GM12878 (cell line): ENCODE measurements at regions not wholly inside any gene's neighbourhood (a gene's known extent, or its start where the extent isn't known, plus 50 kb on each side); places are given as distances from the start of the nearest gene placed in this dataset.

Experiments used
- ATAC-seq: fragments of 200-7000 bp; cut with Tn5 transposase; 3 replicates; pipeline ENCODE4 v1.9.1; 2020; ENCODE audit warnings: mild to moderate bottlenecking, moderate library complexity
- BruUV-seq: library from RNA; stranded (reverse); fragments of 400-500 nt; replicated peaks from 2 replicates; lab custom pipeline; 2021; lab: Mats Ljungman, UMichigan
- CTCF ChIA-PET: fragments of 300-600 bp; sonication (Branson Sonifier 250); formaldehyde crosslinking; extraction: SDS; loops from one replicate; lab custom pipeline; 2021; ENCODE audit warnings: inconsistent platforms; lab: Yijun Ruan, JAX
- POLR2A ChIA-PET: fragments of 350-600 bp; formaldehyde crosslinking; extraction: SDS; loops from one replicate; lab custom pipeline; 2021; ENCODE audit warnings: inconsistent platforms; lab: Charles Lee
- RAD21 ChIA-PET: fragments of 300-600 bp; sonication (Branson Sonifier 250); formaldehyde crosslinking; loops from one replicate; lab custom pipeline; 2023; ENCODE audit warnings: antibody characterized with exemption; ENCODE audit not compliant: unreplicated experiment; lab: Charles Lee
- SMC1A ChIA-PET: fragments of 300-600 bp; sonication (Branson Sonifier 250); formaldehyde crosslinking; loops from one replicate; lab custom pipeline; 2023; ENCODE audit not compliant: unreplicated experiment, uncharacterized antibody; lab: Charles Lee
- DNase-seq: peaks from one replicate; pipeline ENCODE4 v3.0.0-alpha.2; 2011; ENCODE audit warnings: low read depth, low spot score
- FAIRE-seq: peaks from 3 replicates; lab custom pipeline; 2011; peaks lifted over from hg19 to GRCh38; lab: Jason Lieb, UNC
- H2AFZ ChIP-seq: 2 replicates; pipeline ENCODE4 v1.6.0; 2011; ENCODE audit warnings: low read depth, low read length, control low read depth; ENCODE audit not compliant: control insufficient read depth
- H3K27ac ChIP-seq: 2 replicates; pipeline ENCODE4 v1.5.1; 2011; ENCODE audit warnings: control low read depth; ENCODE audit not compliant: control insufficient read depth, insufficient read depth
- H3K27me3 ChIP-seq, 2 experiments: replicated peaks in 1 of 2; 2 replicates each; pipeline versions ENCODE4 v1.6.0 to v1.6.1; 2011; ENCODE audit warnings: low read length in 1 of 2; ENCODE audit not compliant: control insufficient read depth in 2 of 2, insufficient read depth in 2 of 2
- H3K36me3 ChIP-seq, 2 experiments: 2 replicates each; pipeline ENCODE4 v1.5.1; 2011; ENCODE audit warnings: low read length in 1 of 2; ENCODE audit not compliant: control insufficient read depth in 2 of 2, insufficient read depth in 2 of 2
- H3K4me1 ChIP-seq: 2 replicates; pipeline ENCODE4 v1.6.1; 2011; ENCODE audit warnings: mild to moderate bottlenecking, low read length, moderate library complexity, mixed read lengths; ENCODE audit not compliant: control insufficient read depth, insufficient read depth
- H3K4me2 ChIP-seq: 2 replicates; pipeline ENCODE4 v1.6.0; 2011; ENCODE audit warnings: control low read depth; ENCODE audit not compliant: control insufficient read depth, insufficient read depth
- H3K4me3 ChIP-seq: fragments of 200-600 bp; sonication (generic); 2 replicates; pipeline ENCODE4 v1.5.1; 2016
- H3K79me2 ChIP-seq: 2 replicates; pipeline ENCODE4 v1.6.0; 2011; ENCODE audit warnings: low read length; ENCODE audit not compliant: control insufficient read depth, insufficient read depth
- H3K9ac ChIP-seq: 2 replicates; pipeline ENCODE4 v1.8.0; 2011; ENCODE audit warnings: low read length, control low read depth, mixed read lengths; ENCODE audit not compliant: control insufficient read depth, insufficient read depth
- H3K9me3 ChIP-seq: replicated peaks from 3 replicates; pipeline ENCODE4 v1.5.1; 2011; ENCODE audit warnings: mild to moderate bottlenecking, low read length; ENCODE audit not compliant: control insufficient read depth, insufficient read depth
- H4K20me1 ChIP-seq: 2 replicates; pipeline ENCODE4 v1.6.0; 2011; ENCODE audit not compliant: control insufficient read depth, insufficient read depth
- BHLHE40 ChIP-seq, 2 experiments: fragments of 450-650 bp in 1 of 2; IDR thresholded peaks; 2 replicates each; pipeline ENCODE4 v1.6.1; 2011 to 2017; ENCODE audit warnings: low read depth in 2 of 2, borderline replicate concordance in 1 of 2, improper control_type of control experiment in 1 of 2, low read length in 1 of 2, mild to moderate bottlenecking in 1 of 2
- NR2F1 ChIP-seq: fragments of 450-650 bp; conservative IDR thresholded peaks from 2 replicates; pipeline ENCODE4 v1.6.1; 2017; ENCODE audit warnings: mild to moderate bottlenecking
- WGBS: methylation state at CpG from one replicate; pipeline ENCODE4 v1.1.6; 2016; ENCODE audit warnings: low lambda C conversion rate; ENCODE audit not compliant: insufficient replicate concordance, insufficient coverage; ENCODE audit errors: missing lambda C conversion rate; 5-methylcytosine and 5-hydroxymethylcytosine counted together
- in situ Hi-C: fragments of 300-500 bp; cut with MboI; formaldehyde crosslinking; loops from 9 replicates; pipeline ENCODE4 v1.14.3; 2018; ENCODE audit warnings: mixed read lengths
- intact Hi-C: fragments of 100-400 bp; cut with micrococcal nuclease; formaldehyde crosslinking; loops from one replicate; pipeline ENCODE4 v1.14.2; 2022; ENCODE audit not compliant: unreplicated experiment
- TF ChIP-seq, protein P1 (sequence below): fragments of 450-650 bp; IDR thresholded peaks from 2 replicates; pipeline ENCODE4 v1.6.1; 2018; ENCODE audit warnings: mild to moderate bottlenecking, low read depth, moderate library complexity; ENCODE audit not compliant: partially characterized antibody

DNA sequence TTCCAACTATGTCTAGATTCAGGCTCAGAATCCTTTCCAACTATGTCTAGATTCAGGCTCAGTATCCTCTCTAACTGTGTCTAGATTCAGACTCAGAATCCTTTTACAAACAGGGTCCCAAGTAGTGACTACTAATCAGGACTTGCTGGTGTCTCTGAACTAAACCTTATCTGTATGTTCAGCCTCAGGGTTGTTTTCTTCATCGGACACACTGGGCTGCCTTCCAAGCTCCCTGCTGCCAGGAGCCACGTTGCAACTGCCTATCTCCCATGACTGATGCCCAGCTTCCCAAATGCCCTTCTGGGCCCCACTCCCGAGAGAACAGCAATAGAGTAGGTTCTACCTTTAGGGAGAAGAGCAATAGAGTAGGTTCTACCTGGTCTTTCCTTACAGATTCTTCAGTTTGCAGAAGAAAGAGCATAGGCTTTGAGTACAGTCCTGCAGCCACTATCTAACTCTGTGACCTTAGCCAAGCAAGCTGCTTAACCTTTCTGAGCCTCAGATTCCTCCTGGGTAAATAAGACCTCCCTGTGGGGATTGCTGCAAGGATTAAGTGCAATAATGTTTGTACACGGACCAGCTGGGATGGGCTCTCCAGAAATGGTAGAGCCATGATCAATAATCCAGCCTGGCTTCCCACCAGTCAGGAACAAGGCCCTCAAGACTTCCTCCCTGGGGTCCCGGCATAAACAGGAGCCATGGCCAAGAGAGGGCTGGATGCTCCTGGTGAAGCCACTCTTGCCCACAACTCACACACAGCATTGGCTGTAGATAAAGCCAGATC lies 61.5 kb downstream of the ZIC5 start (continued):
- TF ChIP-seq, protein P1, sequence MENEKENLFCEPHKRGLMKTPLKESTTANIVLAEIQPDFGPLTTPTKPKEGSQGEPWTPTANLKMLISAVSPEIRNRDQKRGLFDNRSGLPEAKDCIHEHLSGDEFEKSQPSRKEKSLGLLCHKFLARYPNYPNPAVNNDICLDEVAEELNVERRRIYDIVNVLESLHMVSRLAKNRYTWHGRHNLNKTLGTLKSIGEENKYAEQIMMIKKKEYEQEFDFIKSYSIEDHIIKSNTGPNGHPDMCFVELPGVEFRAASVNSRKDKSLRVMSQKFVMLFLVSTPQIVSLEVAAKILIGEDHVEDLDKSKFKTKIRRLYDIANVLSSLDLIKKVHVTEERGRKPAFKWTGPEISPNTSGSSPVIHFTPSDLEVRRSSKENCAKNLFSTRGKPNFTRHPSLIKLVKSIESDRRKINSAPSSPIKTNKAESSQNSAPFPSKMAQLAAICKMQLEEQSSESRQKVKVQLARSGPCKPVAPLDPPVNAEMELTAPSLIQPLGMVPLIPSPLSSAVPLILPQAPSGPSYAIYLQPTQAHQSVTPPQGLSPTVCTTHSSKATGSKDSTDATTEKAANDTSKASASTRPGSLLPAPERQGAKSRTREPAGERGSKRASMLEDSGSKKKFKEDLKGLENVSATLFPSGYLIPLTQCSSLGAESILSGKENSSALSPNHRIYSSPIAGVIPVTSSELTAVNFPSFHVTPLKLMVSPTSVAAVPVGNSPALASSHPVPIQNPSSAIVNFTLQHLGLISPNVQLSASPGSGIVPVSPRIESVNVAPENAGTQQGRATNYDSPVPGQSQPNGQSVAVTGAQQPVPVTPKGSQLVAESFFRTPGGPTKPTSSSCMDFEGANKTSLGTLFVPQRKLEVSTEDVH: no peak
- no peak for TF ChIP-seq BHLHE40 (IDR thresholded peaks at IDR 0.05; ENCODE audit: borderline replicate concordance in 1 of 2, low read depth in 2 of 2, low read length in 1 of 2)
- TF ChIP-seq, all 136 proteins: peak for 0

DNA sequence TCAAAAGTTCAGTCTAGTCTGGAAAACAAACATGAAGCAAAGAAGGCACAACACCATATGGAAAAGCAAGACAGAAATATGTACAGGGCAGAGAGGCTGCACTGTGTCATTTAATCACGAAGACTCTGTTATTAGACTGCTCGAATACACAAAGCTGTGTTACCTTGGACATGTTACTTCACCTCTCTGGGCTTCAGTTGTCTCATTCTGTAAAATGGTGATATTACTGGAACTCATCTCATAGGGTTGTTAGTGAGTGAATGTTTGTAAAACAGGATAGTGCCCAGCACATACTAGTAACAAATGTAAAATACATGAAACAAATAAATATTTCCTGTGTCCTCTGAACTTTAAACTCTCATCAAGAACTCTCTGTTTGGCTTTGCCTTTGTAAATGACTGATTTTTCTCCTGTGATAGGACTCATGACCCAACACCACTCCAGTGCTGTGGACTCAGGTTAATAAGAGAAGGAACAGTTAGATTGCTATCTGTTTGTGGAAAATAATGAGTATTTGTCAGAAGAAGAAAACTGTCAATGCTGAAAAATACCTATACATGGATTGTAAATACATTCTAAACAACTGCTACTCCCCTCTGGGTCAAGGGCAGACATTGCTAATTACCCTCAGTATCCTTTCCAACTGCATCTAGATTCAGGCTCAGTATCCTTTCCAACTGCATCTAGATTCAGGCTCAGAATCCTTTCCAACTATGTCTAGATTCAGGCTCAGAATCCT lies 62.3 kb downstream of the ZIC5 start:
- Histone ChIP-seq H3K4me2 (no peak overlapping the region), H3K4me1 (no peaks in the 10 kb centered on the region), H4K20me1 (no peaks in the 10 kb centered on the region), H3K27ac (no peak overlapping the region), H2AFZ (no peak overlapping the region), H3K79me2 (no peaks in the 10 kb centered on the region), H3K4me3 (no peak overlapping the region), H3K9me3 (no peaks in the 10 kb centered on the region), H3K27me3 (peaks cover 0 to 3% of the 10 kb centered on the region in 2 experiments; a peak in 1 of 4 replicates)
- DNase-seq (no peak), FAIRE-seq (no peak), ATAC-seq (no peak)
- RAD21 ChIA-PET: no interaction called here
- SMC1A ChIA-PET: interaction anchor here (1.1 kb wide), 2 partner anchors 11 to 18 kb away, joined by 3 read pairs; no protein-coding TSS in a partner anchor
- CTCF ChIA-PET: interaction anchor here (1.8 kb wide), 1 partner anchor 606 kb away, joined by 5 read pairs; no protein-coding TSS in a partner anchor
- intact Hi-C loops: no loop called here
- TF ChIP-seq NR2F1: no peak
- TF ChIP-seq, all 136 proteins: peak for 0
- no peak overlapping the region for H3K9ac ChIP-seq
- H3K36me3 ChIP-seq: no peaks in the 10 kb centered on the region
- in situ Hi-C loops: no loop called here
- 66% methylated on average over 2 of the region's 2 CpGs for WGBS
- POLR2A ChIA-PET: no interaction called here
- BruUV-seq: no TSS peak
